ENCODE measurements at regions not wholly inside any gene's neighbourhood (a gene's known extent, or its start where the extent isn't known, plus 50 kb on each side); places are given as distances from the start of the nearest gene placed in this dataset.
A peak's percentile ranks its signal among the peaks of the same experiment; 100 is the strongest.

GRCh38 chrX:140064993-140065392 lies 99.7 kb upstream of the CXorf66 start:
- Mint-ChIP-seq H3K36me3 (ENCODE audit: low read depth, unreplicated experiment) (no peaks in the 10 kb centered on the region), H3K4me1 (ENCODE audit: unreplicated experiment) (no peaks in the 10 kb centered on the region), H3K27ac (ENCODE audit: unreplicated experiment) (no peak overlapping the region), H3K9me3 (ENCODE audit: unreplicated experiment) (no peaks in the 10 kb centered on the region), H3K27me3 (ENCODE audit: unreplicated experiment) (peaks cover 6% of the 10 kb centered on the region), H3K4me3 (ENCODE audit: unreplicated experiment) (no peak overlapping the region)
- no peak for DNase-seq (ENCODE audit: low spot score)
- TF ChIP-seq, protein P1, sequence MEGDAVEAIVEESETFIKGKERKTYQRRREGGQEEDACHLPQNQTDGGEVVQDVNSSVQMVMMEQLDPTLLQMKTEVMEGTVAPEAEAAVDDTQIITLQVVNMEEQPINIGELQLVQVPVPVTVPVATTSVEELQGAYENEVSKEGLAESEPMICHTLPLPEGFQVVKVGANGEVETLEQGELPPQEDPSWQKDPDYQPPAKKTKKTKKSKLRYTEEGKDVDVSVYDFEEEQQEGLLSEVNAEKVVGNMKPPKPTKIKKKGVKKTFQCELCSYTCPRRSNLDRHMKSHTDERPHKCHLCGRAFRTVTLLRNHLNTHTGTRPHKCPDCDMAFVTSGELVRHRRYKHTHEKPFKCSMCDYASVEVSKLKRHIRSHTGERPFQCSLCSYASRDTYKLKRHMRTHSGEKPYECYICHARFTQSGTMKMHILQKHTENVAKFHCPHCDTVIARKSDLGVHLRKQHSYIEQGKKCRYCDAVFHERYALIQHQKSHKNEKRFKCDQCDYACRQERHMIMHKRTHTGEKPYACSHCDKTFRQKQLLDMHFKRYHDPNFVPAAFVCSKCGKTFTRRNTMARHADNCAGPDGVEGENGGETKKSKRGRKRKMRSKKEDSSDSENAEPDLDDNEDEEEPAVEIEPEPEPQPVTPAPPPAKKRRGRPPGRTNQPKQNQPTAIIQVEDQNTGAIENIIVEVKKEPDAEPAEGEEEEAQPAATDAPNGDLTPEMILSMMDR (IDR thresholded peaks at IDR 0.05; ENCODE audit: unreplicated experiment) = no peak

GRCh38 chrX:140057001-140057411 lies 91.7 kb upstream of the CXorf66 start:
- peaks cover 6% of the 10 kb centered on the region for H3K27me3 Mint-ChIP-seq (ENCODE audit: unreplicated experiment)
- H3K27ac Mint-ChIP-seq (ENCODE audit: unreplicated experiment) = no peak overlapping the region

DNA sequence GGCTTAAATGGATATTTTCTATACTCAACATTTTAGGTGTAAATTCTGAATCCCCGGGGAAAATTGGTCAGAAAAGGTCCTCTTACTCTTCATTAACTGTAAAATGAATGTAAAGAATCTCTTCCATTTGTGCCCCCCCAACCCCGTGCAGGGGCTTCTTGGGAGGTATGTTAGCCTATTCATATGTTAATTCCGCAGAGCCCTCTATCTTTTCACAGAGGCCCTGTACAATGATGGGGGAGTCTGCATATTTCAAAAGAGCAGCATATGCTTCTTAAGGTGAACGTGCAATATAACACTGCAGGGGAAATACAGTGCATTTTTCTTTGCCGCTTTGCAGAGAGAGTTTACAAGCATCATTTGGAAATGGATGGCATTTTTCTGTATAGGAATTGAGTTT lies 88.5 kb upstream of the CXorf66 start:
- Mint-ChIP-seq H3K36me3 (ENCODE audit: low read depth, unreplicated experiment) (no peaks in the 10 kb centered on the region), H3K27me3 (ENCODE audit: unreplicated experiment) (no peaks in the 10 kb centered on the region), H3K9me3 (ENCODE audit: unreplicated experiment) (no peaks in the 10 kb centered on the region), H3K27ac (ENCODE audit: unreplicated experiment) (no peak overlapping the region), H3K4me3 (ENCODE audit: unreplicated experiment) (no peak overlapping the region), H3K4me1 (ENCODE audit: unreplicated experiment) (no peaks in the 10 kb centered on the region)
- TF ChIP-seq, protein P1 (IDR thresholded peaks at IDR 0.05; ENCODE audit: unreplicated experiment) = no peak
- DNase-seq (ENCODE audit: low spot score) = no peak

More at GRCh38 chrX:140057001-140057411, 91.7 kb upstream of the CXorf66 start:
- no peaks in the 10 kb centered on the region for H3K9me3 Mint-ChIP-seq (ENCODE audit: unreplicated experiment)
- H3K4me3 Mint-ChIP-seq (ENCODE audit: unreplicated experiment) = no peak overlapping the region
- H3K4me1 Mint-ChIP-seq (ENCODE audit: unreplicated experiment) = no peaks in the 10 kb centered on the region
- no peaks in the 10 kb centered on the region for H3K36me3 Mint-ChIP-seq (ENCODE audit: low read depth, unreplicated experiment)
- TF ChIP-seq, protein P1 (IDR thresholded peaks at IDR 0.05; ENCODE audit: unreplicated experiment) = peak; percentile 67
- peak; percentile 72 for DNase-seq (ENCODE audit: low spot score)

- no peaks in the 10 kb centered on the region for H3K9me3 Mint-ChIP-seq (ENCODE audit: unreplicated experiment)
- H3K27ac Mint-ChIP-seq (ENCODE audit: unreplicated experiment) = no peak overlapping the region
- no peaks in the 10 kb centered on the region for H3K36me3 Mint-ChIP-seq (ENCODE audit: low read depth, unreplicated experiment)
- H3K4me3 Mint-ChIP-seq (ENCODE audit: unreplicated experiment) = no peak overlapping the region
- no peak for DNase-seq (ENCODE audit: low spot score)
- TF ChIP-seq, protein P1 (IDR thresholded peaks at IDR 0.05; ENCODE audit: unreplicated experiment) = peak; percentile 19
- no peaks in the 10 kb centered on the region for H3K27me3 Mint-ChIP-seq (ENCODE audit: unreplicated experiment)
- no peaks in the 10 kb centered on the region for H3K4me1 Mint-ChIP-seq (ENCODE audit: unreplicated experiment)
These were observed 85.6 kb upstream of the CXorf66 start for GRCh38 chrX:140050906-140051305.

DNA sequence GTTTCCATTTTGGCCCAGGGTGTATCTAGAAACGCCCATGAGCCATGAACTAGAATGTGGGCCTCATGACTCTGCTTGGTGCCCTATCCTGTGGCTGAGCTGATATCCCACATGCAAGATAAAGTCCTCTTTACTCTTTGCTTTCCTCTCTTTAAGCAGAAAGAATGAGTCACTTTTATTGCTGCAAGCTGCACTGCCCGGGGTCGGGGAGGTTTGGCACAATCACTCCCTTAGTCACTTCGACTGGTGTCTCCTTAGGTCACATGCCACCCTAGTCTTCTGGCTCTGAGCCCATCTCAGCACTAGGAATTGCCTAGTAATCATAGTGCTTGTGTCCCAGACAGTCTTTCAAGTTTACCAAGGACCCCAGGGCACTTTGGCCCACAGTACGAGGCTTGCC lies 75.1 kb upstream of the CXorf66 start:
- H3K4me1 Mint-ChIP-seq (ENCODE audit: unreplicated experiment) = no peaks in the 10 kb centered on the region
- H3K27ac Mint-ChIP-seq (ENCODE audit: unreplicated experiment) = no peak overlapping the region
- H3K27me3 Mint-ChIP-seq (ENCODE audit: unreplicated experiment) = no peaks in the 10 kb centered on the region
- no peak overlapping the region for H3K4me3 Mint-ChIP-seq (ENCODE audit: unreplicated experiment)
- TF ChIP-seq, protein P1 (IDR thresholded peaks at IDR 0.05; ENCODE audit: unreplicated experiment) = no peak
- DNase-seq (ENCODE audit: low spot score) = no peak
- H3K36me3 Mint-ChIP-seq (ENCODE audit: low read depth, unreplicated experiment) = no peaks in the 10 kb centered on the region
- H3K9me3 Mint-ChIP-seq (ENCODE audit: unreplicated experiment) = no peaks in the 10 kb centered on the region
